SK-N-MC (cell line): ENCODE measurements at regions not wholly inside any gene's neighbourhood (a gene's known extent, or its start where the extent isn't known, plus 50 kb on each side); places are given as distances from the start of the nearest gene placed in this dataset.

ENCODE experiments used
- EZH2 ChIP-seq: fragments of 200-600 bp; sonication (generic); IDR thresholded peaks from one replicate; pipeline ENCODE4 v1.6.1; 2017; ENCODE audit warnings: antibody characterized with exemption
- POLR2AphosphoS5 ChIP-seq: IDR thresholded peaks from 2 replicates; pipeline ENCODE4 v1.6.1; 2012; ENCODE audit warnings: mild to moderate bottlenecking, low read depth, low read length, borderline replicate concordance

DNA sequence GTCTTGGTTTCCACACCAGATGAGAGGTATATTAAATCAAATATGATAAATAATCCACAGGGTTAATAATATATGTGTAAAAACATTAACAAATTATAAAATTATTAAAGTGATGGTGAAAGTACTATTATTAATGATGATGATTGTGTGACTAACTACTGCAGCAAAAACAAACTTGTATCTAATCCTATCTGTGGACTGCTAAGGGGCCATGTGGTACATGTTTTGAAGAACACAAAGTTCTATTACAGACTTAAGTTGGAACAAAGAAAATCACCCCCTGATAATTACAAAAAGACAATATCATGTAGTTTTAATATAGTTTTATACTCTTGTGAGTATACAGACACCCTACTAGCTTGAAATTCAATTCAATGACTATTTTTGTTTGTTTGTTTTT, 504.2 kb upstream of the NBEA start:
- TF ChIP-seq EZH2: no peak
- no peak for TF ChIP-seq POLR2AphosphoS5
